ENCODE measurements at regions not wholly inside any gene's neighbourhood (a gene's known extent, or its start where the extent isn't known, plus 50 kb on each side); places are given as distances from the start of the nearest gene placed in this dataset.

GRCh38 chr10:50990568-50991455 lies 83.5 kb upstream of the PRKG1 start:
- TF ChIP-seq SPI1 (IDR thresholded peaks at IDR 0.05; ENCODE audit: borderline replicate concordance, low read depth): no peak
- no peak for TF ChIP-seq REST (IDR thresholded peaks at IDR 0.05; ENCODE audit: insufficient replicate concordance, low read depth)
- TF ChIP-seq CTCF (IDR thresholded peaks at IDR 0.05; ENCODE audit: insufficient read depth, low read length): no peak
